Fibroblast of mammary gland (primary cell): ENCODE measurements at regions not wholly inside any gene's neighbourhood (a gene's known extent, or its start where the extent isn't known, plus 50 kb on each side); places are given as distances from the start of the nearest gene placed in this dataset.

Source experiments
- DNase-seq: peaks from one replicate; pipeline ENCODE4 v3.0.0-alpha.2; 2010; ENCODE audit warnings: low read depth
- H3K4me3 ChIP-seq: 2 replicates; pipeline ENCODE4 v1.5.1; 2011; ENCODE audit warnings: low read depth, mild to moderate bottlenecking, low read length, moderate library complexity; ENCODE audit not compliant: control insufficient read depth
- TF ChIP-seq, protein P1 (sequence below): conservative IDR thresholded peaks from 2 replicates; pipeline ENCODE4 v1.5.1; 2011; ENCODE audit warnings: low read depth, low read length, inconsistent platforms; ENCODE audit not compliant: control insufficient read depth, insufficient read depth

DNA sequence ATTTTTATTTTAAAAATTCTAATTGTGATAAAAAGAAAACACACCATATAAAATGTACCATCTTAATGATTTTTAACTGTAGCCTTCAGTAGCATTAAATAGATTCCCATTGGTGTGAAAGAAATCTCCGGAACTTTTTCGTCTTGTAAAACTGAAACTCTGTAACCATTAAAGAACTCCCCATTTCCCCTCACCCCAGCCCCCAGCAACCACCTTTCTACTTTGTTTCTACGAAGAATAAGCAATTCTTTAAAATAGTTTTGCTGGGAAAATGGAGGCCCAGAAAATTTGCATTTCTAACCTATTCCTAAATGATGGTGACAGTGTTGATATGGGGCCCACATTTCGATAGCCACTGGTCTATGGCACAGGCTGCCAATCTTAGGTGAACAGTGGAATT, 305.4 kb upstream of the PFKP start:
- no peak for DNase-seq
- H3K4me3 ChIP-seq = no peak overlapping the region
- TF ChIP-seq, protein P1, sequence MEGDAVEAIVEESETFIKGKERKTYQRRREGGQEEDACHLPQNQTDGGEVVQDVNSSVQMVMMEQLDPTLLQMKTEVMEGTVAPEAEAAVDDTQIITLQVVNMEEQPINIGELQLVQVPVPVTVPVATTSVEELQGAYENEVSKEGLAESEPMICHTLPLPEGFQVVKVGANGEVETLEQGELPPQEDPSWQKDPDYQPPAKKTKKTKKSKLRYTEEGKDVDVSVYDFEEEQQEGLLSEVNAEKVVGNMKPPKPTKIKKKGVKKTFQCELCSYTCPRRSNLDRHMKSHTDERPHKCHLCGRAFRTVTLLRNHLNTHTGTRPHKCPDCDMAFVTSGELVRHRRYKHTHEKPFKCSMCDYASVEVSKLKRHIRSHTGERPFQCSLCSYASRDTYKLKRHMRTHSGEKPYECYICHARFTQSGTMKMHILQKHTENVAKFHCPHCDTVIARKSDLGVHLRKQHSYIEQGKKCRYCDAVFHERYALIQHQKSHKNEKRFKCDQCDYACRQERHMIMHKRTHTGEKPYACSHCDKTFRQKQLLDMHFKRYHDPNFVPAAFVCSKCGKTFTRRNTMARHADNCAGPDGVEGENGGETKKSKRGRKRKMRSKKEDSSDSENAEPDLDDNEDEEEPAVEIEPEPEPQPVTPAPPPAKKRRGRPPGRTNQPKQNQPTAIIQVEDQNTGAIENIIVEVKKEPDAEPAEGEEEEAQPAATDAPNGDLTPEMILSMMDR = no peak

DNA sequence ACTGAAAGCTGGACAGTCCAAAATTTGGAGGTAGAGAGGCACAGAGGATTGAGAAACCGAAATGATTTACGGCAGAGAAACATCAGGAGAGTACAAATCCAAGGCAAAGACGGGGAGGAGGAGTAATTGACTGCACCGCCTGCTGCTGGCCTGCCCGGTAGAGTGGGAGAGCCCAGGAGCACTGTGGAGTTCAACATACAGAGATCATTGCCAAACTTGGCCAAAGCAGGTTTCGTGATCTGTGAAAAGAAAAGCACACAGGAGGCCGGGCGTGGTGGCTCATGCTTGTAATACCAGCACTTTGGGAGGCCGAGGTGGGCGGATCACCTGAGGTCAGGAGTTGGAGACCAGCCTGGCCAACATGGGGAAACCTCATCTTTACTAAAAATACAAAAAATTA, 306.0 kb upstream of the PFKP start:
- TF ChIP-seq, protein P1 = no peak
- no peak for DNase-seq
- H3K4me3 ChIP-seq = no peak overlapping the region

DNA sequence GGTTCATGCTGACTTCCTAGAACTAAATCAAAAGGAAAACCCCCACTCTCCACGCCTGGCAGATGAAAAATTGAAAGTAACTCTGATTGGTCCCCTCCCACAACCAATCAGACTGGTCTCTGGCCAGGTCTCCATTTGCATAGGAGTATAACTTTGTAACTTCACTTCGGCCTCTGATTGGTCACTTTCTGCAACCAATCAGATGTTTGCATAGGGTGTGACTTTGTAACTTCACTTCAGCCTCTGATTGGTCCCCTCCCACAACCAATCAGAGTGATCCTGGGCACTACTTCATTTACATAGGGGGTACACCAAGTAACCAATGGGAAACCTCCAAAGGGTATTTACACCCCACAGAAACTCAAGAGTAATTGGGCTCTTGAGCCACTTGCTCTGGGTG, 306.6 kb upstream of the PFKP start:
- no peak overlapping the region for H3K4me3 ChIP-seq
- DNase-seq = no peak
- TF ChIP-seq, protein P1 = no peak

DNA sequence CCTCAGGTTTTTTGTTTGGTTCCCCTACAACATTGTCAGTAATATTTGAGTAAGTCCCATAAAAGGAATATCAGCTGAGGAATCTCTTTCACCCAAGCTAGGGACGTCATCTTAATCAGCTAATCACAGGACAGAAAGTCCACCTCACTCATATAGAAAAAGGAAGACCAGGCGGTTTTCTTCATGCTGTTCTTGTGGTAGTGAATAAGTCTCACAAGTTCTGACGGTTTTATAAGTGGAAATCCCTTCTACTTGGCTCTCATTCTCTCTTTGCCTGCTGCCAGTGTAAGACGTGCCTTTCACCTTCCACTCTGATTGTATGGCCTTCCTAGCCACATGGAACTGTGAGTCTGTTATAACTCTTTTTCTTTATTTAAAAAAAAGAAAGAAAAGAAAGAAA, 308.1 kb upstream of the PFKP start:
- TF ChIP-seq, protein P1 = no peak
- no peak overlapping the region for H3K4me3 ChIP-seq
- no peak for DNase-seq

DNA sequence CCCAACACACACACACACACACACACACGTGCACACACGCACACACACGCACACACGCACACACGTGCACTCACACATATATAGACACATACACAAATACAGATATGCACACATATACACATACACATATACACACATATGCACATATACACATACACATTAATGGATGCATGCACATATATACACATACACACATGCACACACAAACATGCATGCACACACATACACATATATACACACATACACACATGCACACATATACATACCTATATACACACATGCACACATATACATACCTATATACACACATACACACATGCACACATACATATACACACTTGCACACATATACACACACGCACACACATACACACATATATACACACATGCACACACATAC, 312.4 kb upstream of the PFKP start:
- no peak for DNase-seq
- H3K4me3 ChIP-seq = no peak overlapping the region
- TF ChIP-seq, protein P1 = no peak

DNA sequence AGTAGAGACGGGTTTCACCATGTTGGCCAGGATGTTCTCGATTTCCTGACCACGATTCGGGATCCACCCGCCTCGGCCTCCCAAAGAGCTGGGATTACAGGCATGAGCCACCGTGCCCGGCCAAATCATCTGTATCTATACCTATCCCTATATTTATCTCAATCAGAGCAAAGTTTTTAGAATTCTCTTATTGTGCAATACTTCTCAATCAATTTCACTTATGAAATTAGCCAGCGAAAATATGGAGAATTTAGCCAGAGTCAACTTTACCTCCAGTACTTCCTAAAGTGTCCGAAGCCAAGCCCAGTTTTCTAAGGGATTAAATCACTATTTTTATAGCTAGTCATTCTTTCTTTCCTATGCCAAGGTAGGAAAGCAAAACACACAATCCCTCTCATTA, 319.1 kb upstream of the PFKP start:
- no peak for DNase-seq
- TF ChIP-seq, protein P1 = no peak
- no peak overlapping the region for H3K4me3 ChIP-seq

DNA sequence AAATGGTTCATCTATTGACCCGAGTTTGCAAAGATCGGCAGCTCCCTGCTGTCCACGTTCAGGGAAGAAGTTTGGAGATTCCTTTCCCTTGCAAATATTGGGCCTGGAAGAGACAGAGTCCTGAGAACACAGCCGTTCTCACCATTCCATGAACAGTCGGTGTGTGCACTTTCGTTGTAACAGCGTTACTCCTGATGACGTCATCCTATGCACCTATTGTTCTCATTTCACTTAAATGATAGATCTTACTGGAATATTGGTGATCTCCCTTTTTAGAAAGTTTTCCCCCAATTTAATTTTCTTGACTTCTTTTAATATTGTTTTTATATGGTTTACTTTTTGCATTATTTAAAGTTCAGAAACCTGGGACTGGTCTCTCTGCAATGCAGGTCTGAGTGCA, 320.7 kb upstream of the PFKP start:
- no peak overlapping the region for H3K4me3 ChIP-seq
- no peak for DNase-seq
- TF ChIP-seq, protein P1 = no peak
